GM18873 (cell line): ENCODE measurements at regions not wholly inside any gene's neighbourhood (a gene's known extent, or its start where the extent isn't known, plus 50 kb on each side); places are given as distances from the start of the nearest gene placed in this dataset.

Source experiments
- ATAC-seq: cut with Tn5 transposase; IDR thresholded peaks from one replicate; pipeline ENCODE4 v1.9.1; 2021; ENCODE audit warnings: mild to moderate bottlenecking, moderate library complexity, moderate number of reproducible peaks; ENCODE audit not compliant: unreplicated experiment, low FRiP score

DNA sequence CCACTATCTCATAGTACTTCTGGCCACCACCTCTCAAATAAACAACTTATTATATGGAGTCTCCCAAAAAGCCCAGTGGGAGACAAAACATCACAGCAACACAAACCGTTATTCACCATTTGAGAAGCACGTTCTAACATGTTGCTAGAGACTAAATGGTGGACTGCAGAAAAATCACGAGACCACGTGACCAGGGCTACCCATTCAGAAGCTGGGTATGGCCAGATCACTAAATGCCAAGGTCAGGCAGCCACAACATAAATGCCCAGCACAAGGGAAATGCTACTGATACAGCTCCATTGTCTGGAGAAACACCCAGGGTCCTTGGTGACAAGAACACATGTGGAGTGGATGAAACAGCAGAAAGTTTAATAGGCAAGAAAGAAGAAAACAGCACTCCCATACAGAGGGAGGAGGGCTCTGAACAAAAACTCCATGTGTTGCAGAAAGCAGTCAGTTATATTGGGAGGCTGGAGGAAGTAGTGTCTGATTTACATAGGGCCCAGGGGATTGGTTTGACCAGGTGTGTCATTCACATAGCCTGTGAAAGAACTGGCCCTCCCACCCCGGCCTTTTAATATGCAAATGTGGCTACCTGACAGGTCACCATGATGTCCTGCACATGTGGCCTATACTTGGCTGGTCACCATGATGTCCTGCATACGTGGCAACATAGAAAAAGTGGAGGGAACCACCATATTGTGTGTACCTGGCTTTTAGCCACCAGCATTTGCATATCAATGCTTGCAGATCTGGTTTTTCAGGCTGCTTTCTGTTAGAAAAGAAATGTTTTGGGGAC, 97.2 kb downstream of the TRIM36 start:
- ATAC-seq = no peak

DNA sequence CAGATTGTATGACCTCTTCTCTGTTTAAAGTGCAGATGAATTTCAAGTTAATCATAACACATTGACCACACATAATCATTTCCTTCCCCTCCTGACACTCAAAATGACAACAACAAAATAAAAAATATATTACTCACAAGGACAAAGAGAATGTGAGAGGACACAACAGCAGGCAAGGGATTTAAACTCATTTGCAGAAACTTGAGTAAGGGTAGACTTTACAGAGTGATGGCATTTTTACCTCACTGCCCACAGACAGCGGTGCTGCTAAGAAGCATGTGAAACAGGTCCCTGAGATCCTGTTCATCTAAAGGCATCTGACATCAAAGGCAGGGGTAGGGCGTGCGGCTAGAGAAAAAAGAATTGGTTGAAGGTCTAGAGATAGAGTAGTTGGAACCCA, 99.0 kb downstream of the TRIM36 start:
- no peak for ATAC-seq

DNA sequence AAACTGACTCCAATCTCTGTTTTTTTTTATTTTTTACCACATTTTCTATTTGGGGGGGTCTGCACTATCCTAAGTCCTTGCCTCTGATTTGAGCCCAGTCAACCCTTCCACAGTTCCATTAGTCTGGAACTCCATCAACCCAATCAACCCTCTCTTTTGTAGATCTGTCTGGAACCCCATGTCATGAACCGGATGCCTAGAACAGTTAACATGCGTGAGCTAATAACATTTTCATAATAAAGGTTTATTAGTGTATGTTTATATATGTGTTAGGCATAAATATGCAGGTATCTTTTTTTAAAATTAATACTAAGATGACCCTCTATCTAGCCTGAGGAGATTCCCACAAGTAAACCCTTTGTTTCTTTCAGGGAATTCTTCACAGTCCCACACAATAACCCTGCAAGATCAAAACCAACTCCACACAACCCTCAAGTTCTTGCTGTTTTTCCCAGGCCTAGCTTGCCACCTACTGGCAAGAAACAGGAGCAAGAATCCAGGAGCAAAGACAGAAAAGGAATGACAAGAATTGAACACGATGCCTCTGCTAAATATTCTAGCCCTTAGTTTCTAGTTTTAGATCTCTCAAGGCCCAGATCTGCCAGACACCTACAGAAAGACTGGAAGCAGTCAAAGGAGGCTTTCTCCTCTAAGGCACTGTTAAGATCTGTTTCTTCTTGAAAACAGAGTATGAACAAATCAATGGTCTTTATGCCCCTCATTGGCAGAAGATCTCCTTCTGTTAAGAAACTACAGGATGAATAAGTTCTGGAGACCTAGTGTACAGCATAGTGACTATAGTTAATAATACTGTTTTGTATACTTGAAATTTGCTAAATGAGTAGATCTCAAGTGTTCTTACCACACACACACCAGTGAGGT, 100.4 kb downstream of the TRIM36 start:
- no peak for ATAC-seq

DNA sequence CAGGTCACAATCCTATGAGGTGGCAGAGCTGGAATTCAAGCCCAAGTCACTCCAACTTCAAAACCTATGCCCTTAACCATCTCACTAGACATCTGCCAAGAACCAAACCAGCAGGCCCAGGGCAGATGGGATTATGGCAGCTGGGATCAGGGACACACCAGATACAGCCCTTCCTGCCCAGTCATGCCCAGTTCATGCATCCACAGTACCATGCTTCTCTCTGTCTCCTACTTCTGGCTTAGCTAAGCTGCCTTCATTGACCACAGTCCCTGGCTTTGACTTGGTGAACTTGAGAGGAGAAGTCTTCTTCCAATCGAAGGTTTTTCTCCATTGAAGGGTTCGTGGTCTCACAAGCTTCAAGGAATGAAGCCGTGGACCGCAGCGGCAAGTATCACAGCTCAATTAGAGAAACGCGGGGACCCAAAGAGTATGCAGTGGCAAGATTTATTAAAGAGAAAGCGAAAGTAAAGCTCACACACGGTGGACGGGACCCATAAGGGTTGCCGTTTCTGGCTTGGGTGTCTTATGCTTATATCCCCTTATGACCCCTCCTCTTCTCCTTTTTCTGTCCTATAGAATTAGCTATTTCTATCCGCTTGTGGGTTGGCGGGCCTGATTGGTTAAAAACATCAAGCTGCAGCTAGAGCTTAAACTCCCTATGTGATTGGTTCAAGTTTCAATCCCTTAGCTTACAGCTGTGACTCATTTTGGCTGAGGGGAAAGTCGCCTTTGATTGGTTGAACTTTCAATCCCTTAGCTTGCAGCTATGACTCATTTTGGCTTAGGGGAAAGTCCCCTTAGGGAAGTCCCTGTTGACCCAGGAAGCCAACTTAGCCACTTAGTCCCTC, 101.2 kb downstream of the TRIM36 start:
- peak; percentile 83 for ATAC-seq

DNA sequence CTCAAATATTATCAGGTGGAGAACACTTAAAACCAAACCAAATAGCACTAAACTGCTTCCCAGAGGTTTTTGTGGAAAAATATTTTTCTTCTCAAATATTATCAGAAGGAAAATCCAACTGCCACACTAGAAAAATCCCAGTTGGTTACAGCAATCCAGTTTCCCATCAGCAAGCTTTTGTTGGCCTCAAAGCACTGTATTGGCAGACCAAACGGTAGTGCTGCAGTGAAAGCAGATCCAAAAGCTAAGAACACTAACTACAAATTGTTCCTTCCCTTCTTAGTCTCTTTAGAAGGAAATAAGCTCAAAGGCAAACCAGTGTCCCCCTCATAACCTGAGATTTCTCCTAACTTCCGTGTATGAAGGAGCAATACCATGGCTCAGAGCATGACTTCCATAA, 105.3 kb downstream of the TRIM36 start:
- ATAC-seq = no peak

DNA sequence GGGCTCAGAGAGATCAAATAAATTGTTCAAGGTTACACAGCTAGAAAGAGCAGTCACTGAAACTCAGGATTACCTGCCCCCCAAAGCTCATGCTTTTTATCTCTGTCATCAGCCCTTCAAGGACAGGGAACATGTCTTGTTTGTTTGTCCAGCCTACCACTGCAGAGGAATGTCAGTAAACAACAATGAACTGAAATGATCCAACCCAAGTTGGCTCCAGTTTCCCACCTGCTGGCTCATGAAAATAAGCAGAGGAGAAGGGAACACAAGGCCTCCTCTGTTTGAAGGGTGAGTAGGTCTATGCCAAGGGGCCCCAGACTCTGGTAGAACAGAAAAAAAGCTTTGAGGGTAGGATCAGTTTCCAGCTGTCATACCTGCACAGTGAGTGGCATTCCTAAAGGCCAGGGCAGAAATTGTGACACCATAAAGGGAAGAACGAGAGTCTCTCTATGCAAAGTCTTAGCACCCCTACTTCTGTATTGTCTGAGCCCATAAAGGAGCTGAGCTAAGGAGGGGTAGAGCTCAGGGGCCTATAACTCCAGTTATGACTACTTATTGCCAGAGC, 115.2 kb downstream of the TRIM36 start:
- no peak for ATAC-seq

DNA sequence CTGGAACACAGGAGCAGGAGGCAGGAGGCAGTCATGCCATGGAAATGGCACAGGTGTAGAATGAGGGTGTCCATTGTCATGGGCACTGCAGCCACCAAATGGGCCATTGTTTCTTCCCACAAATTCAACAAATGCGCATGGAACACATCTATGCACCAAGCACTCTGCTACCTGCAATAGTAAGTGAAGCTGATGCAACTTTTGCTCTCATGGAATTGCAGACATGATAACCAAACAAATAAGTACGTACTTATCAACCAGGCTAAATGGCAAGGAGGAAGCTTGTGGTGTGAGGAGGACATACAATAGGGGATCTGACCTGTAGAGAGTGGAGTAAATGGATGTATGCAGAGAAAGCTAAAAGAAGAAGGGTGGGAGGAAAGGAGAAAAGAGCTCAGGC, 116.8 kb downstream of the TRIM36 start:
- ATAC-seq = no peak

DNA sequence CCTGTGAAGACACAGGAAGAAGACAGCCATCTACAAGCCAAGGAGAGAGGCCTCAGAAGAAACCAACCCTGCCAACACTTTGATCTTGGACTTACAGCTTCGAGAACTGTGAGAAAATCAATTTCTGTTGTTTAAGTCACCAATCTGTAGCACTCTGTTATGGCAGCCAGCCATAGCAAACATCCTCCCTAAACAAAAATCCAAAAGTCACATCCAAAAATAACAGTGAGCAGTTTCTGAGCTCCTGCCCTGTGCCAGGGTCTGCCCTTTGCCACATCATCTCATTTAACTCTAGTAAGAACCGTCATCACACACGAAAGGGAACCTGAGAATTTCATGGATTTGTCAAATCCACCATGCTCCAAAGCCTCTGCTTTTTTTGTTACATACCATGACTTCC, 118.8 kb downstream of the TRIM36 start:
- no peak for ATAC-seq

DNA sequence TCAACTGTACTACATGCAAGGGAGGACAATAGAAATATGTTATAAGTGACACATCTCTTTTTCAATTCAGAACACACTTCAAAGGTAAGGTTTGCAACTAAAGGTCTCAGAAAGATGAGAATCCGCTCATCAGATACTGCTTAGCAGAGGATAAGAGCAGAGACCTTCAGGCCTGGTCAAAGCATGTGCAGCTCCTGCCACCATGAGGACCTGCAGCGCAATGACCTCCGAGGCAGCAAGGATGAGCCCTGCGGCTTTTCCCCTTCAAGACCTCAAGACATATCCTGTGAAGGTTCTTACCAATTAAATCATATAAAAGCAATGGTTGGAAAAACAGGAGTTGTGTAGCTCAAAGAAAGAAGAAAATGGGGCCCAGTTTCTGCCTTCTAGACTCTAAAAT, 135.8 kb downstream of the TRIM36 start:
- no peak for ATAC-seq

DNA sequence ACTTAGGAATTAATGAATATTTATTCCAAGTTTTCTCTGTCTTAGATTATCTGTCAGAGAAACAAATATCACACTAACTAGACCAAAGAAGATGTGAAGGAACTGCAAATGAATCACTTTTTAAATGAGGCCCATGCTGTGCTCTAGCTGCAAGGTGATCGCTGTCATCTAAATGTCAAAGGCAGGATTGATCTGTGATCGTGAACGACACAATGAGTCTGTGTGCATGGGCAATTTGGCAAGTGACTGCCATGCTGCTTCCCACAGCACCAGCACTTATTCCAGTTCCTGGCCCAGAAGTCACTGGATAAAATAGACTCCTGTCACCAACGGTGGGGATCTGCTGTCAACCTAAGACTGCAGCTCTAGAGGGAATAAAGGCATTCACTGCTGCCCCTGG, 141.2 kb downstream of the TRIM36 start:
- ATAC-seq = no peak

DNA sequence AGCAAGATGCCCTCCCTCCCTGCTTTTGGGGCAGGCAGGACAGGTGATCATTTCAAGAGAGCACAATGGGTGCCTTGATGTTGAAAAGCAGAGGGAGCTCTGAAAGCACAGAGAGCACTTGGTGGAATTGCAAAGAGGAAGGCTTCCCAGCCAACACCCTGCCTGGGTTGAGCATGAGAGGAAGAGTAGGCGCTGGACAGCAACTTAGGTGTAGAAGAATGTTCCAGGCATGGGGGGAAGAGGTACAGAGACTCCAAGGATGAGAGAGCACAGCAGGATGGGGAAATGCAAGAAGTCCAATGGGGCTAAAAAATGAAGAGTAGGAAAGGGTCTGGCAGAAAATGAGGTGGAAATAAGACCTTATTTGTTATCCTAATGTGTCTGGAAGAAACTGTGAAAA, 144.8 kb downstream of the TRIM36 start:
- no peak for ATAC-seq

DNA sequence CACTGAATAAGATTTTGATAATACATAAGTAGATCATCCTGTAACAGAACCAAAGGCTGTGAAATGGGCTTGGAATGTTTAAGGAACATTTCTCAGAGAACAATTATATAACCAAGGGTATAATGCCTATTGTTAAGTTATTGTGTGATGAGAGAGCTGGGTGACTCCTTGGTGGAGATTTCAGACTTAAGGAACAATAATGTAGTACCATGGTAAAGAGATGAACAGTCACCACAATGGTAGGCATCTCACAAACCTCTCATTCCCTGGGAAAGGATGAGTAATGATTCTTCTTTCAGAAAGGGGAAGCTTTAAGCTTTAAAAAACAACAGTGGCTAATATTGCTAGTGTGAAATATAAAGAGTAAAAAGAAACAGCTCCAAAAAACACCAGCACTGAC, 147.4 kb downstream of the TRIM36 start:
- no peak for ATAC-seq

DNA sequence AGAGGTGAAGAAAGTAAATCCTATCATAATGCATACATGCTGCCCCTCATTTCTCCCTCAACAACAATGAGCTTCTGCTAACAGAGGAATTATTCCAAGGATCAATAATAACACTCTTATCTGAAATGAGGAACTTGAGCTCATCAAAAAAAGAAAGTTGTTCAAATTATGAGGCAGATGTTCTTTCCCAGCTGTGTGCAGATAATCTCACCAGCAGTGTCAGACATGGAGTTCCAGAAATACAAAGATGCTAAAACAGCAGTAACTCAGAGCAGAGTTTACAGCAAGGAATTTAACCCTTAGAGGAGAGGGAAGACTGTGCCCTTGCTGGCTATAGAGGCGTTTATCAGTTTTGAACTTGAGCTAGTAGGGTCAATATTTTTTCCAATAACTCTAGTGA, 153.1 kb downstream of the TRIM36 start:
- ATAC-seq = no peak

DNA sequence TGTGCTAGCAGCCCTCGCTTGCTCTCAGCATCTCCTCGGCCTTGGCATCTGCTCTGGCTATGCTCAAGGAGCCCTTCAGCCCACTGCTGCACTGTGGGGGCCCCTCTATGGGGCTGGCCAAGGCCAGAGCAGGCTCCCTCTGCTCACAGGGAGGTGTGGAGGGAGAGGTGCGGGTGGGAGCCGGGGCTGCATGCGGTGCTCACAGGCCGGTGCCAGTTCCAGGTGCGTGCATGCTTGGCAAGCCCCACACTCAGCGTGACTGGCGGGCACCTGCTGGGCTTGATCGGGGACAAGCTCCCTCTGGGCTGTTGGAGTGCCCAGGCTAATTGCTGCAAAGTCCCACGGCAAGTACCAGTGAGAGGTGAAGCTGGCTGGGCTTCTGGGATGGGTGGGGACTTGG, 170.5 kb downstream of the TRIM36 start:
- no peak for ATAC-seq

DNA sequence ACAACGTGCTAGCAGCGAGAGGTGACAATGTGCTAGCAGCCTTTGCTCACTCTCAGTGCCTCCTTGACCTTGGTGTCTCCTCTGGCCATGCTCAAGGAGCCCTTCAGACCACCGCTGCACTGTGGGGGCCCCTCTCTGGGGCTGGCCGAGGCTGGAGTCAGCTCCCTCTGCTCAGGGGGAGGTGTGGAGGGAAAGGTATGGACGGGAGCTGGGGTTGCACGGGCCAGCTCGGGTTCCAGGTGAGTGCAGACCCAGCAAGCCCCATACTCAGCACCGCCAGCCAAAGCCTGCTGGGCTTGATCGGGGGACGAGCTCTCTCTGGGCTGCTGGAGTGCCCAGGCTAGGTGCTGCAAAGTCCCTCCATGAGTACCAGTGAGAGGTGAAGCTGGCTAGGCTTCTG, 180.2 kb downstream of the TRIM36 start:
- ATAC-seq = no peak

DNA sequence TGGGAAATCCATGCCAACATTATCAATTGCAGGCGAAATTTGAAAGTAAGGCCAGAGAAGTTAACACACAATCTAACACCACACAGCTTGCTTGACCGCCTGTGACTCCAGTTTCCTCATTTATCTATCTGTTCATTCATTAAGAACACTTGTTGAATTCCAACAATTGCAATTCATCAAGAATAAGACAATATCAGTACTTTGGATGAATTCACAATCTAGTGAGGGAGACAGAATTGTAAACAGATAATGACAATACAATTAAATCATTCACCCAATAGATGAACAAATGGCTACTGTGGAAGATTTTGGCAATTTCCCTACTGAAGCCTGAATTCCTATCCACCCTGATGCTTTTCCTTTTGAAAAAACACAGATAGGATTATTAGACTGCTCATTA, 181.6 kb downstream of the TRIM36 start:
- ATAC-seq = no peak

DNA sequence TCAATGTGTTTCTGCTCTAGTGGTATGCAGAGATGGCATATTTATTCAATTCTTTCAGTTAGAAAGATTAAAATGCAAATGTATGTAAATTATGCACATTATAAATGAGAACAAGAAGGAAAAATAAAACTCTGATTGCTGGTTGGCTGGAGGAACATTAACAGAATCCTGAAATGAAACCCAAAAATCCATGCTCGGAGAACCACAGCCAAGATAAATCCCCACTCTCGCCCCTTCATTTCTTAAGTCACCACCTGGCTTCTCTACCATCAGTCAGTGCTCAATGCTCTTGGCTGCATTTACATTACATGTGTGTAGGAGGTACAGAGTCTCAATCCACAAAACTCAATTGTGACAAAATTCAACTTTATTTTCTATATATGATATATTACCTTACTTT, 184.9 kb downstream of the TRIM36 start:
- ATAC-seq = no peak

DNA sequence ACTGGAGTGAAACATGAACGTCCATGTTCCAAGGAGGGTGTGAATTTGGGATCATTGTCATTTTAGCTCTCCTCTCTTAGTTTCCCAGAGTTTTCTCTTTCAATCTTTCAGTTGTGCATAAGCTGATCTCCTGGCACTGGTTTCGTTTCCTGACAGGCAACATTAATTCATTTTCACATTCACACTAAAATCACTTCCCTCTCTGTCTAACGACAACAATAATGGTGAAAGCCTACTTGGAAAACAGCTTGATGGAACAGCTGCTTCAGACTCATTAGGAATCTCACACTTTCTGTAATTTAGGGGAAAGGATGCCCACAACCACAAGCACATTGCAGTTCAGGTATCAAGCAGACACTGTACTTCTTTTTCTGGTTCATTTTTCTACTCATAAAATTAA, 188.6 kb downstream of the TRIM36 start:
- no peak for ATAC-seq

DNA sequence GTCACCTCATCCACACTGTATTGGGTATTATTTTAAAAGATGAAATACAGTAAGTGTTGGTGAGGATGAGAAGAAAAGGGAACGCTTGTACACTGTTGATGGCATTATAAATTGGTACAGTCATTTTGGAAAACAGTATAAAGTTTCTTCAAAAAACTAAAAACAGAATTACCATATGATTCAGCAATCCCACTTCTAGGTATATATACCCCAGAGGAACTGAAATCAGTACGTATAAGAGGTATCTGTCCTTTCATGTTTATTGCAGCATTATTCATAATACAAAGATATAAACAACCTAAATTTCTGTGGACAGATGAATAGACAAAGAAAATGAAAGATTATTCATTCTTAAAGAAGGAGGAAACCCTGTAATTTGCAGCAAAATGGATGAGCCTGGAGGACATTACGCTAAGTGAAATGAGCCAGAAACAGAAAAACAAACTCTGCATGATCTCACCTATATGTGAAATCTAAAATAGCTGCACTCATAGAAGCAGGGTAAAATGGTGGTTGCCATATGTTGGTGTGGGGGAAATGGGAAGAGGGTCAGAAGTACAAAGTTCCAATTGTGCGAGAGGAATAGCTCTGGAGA, 191.6 kb downstream of the TRIM36 start:
- no peak for ATAC-seq

DNA sequence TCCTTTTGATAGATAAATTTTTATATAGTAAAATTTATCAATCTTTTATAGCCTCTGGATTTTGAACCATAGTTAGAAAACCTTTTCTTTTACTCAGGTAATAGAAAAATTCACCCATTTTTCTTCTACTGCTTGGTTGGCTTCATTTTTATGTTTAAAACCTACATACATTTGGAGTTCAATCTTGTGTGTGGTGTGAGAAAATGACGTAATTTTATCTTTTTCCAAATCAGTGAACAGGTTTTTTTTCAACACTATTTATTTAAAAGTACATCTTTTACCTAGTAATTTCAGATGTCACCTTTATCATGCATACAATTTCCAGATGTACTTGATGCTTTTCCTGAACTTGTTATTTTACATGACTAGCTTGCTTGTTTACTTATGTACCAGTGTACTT, 200.2 kb downstream of the TRIM36 start:
- ATAC-seq = no peak
